Esophagus muscularis mucosa (tissue), 4 donors: ENCODE measurements at regions not wholly inside any gene's neighbourhood (a gene's known extent, or its start where the extent isn't known, plus 50 kb on each side); places are given as distances from the start of the nearest gene placed in this dataset.

Experiments
- DNase-seq: peaks from one replicate; pipeline ENCODE4 v3.0.0-alpha.2; 2017; ENCODE audit errors: extremely low spot score
- H3K27ac ChIP-seq, 4 donors: fragments of 200-600 bp; sonication (generic); replicated peaks in 1 of 4; 1 replicate in 3 of 4; 2 replicates in 1 of 4; pipeline ENCODE4 v1.5.1; 2016 to 2019; ENCODE audit warnings: mild to moderate bottlenecking in 1 of 4
- H3K27me3 ChIP-seq, 4 donors: fragments of 200-600 bp; sonication (generic); one replicate each; pipeline versions ENCODE4 v1.5.1 to v1.6.0; 2016 to 2019
- H3K36me3 ChIP-seq, 4 donors: fragments of 200-600 bp; sonication (generic); one replicate each; pipeline ENCODE4 v1.5.1; 2016 to 2019
- H3K4me1 ChIP-seq, 4 donors: fragments of 200-600 bp; sonication (generic); one replicate each; pipeline ENCODE4 v1.5.1; 2016 to 2019
- H3K4me3 ChIP-seq, 4 donors: fragments of 200-600 bp; sonication (generic); 1 replicate in 2 of 4; 2 replicates in 2 of 4; pipeline ENCODE4 v1.5.1; 2016 to 2019; ENCODE audit warnings: mild to moderate bottlenecking in 4 of 4, moderate library complexity in 1 of 4
- H3K9me3 ChIP-seq, 4 donors: fragments of 200-600 bp; sonication (generic); 1 replicate in 3 of 4; 2 replicates in 1 of 4; pipeline ENCODE4 v1.5.1; 2016 to 2019
- EP300 ChIP-seq: sonication (generic); formaldehyde crosslinking; IDR thresholded peaks from one replicate; pipeline ENCODE4 v1.6.1; 2017; ENCODE audit warnings: antibody characterized with exemption
- POLR2A ChIP-seq: fragments of 450-650 bp; IDR thresholded peaks from one replicate; pipeline ENCODE4 v1.6.1; 2017; ENCODE audit warnings: antibody characterized with exemption, moderate library complexity, mild to moderate bottlenecking, low read depth
- POLR2AphosphoS5 ChIP-seq, 2 donors: sonication (generic); formaldehyde crosslinking; IDR thresholded peaks; one replicate each; pipeline ENCODE4 v1.6.1; 2017; ENCODE audit warnings: antibody characterized with exemption in 2 of 2
- WGBS: methylation state at CpG from one replicate; pipeline ENCODE4 v1.1.5; 2018; 5-methylcytosine and 5-hydroxymethylcytosine counted together
- intact Hi-C: fragments of 100-400 bp; cut with DNase I; formaldehyde crosslinking; loops from one replicate; pipeline ENCODE4 v1.15.1; 2023
- TF ChIP-seq, protein P1 (sequence below), 3 experiments: fragments of 200-600 bp in 2 of 3; fragments of 450-650 bp in 1 of 3; sonication (generic) in 2 of 3; IDR thresholded peaks; one replicate each; pipeline ENCODE4 v1.5.1; 2017 to 2019; ENCODE audit warnings: antibody characterized with exemption in 3 of 3, mild to moderate bottlenecking in 2 of 3, moderate library complexity in 1 of 3

DNA sequence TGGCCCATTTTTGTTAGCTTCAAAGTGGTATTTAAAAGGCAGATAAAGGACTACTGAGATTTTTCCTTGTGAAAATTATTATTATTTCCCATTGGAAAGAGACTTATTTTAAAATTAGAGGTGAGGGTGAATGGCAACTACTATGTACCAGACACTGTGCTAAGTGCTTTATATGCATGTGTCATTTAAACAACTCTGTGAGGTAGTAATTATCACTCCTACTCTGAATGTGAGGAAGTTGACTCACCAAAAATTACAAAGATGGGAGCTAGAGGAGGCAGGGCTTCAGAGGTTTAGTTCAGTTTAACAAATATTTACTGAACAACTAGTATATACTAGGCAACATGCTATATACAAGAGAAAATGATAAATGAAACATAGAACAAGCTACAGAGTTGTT lies 78.2 kb downstream of the MSL3 start:
- H3K36me3 ChIP-seq: no peaks in the 10 kb centered on the region
- no peak overlapping the region for H3K27ac ChIP-seq
- no peaks in the 10 kb centered on the region for H3K27me3 ChIP-seq
- TF ChIP-seq, protein P1, sequence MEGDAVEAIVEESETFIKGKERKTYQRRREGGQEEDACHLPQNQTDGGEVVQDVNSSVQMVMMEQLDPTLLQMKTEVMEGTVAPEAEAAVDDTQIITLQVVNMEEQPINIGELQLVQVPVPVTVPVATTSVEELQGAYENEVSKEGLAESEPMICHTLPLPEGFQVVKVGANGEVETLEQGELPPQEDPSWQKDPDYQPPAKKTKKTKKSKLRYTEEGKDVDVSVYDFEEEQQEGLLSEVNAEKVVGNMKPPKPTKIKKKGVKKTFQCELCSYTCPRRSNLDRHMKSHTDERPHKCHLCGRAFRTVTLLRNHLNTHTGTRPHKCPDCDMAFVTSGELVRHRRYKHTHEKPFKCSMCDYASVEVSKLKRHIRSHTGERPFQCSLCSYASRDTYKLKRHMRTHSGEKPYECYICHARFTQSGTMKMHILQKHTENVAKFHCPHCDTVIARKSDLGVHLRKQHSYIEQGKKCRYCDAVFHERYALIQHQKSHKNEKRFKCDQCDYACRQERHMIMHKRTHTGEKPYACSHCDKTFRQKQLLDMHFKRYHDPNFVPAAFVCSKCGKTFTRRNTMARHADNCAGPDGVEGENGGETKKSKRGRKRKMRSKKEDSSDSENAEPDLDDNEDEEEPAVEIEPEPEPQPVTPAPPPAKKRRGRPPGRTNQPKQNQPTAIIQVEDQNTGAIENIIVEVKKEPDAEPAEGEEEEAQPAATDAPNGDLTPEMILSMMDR (IDR thresholded peaks at IDR 0.05): no peak
- TF ChIP-seq POLR2A: no peak
- no peak overlapping the region for H3K4me3 ChIP-seq
- intact Hi-C loops: no loop called here
- DNase-seq: no peak
- H3K4me1 ChIP-seq: no peaks in the 10 kb centered on the region
- H3K9me3 ChIP-seq: no peaks in the 10 kb centered on the region

DNA sequence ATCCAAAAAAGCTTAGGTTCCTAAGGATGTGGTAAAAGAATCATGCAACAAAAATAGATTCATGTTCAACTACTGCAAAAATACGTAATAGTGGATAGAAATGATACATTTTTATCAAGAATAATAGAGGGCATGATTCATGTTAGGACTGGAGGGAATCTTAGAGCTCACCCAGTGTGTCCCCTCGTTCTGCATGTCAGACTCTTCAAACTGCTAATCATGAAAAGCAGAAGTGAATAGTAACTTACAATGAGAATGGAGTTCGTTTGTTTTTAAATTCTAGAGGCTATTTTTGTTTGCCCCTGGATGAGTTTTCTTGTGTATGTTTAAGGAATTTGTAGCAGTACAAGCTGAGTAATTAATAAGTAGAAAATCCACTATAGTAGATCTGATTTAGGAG lies 79.4 kb downstream of the MSL3 start:
- DNase-seq: no peak
- Histone ChIP-seq H3K4me3 (no peak overlapping the region), H3K4me1 (no peaks in the 10 kb centered on the region), H3K9me3 (no peaks in the 10 kb centered on the region), H3K27me3 (no peaks in the 10 kb centered on the region), H3K36me3 (no peaks in the 10 kb centered on the region), H3K27ac (no peak overlapping the region)
- intact Hi-C loops: no loop called here
- WGBS: 37% methylated on average over 3 of the region's 3 CpGs
- no peak for TF ChIP-seq EP300
- TF ChIP-seq POLR2A: no peak
- TF ChIP-seq, protein P1 (IDR thresholded peaks at IDR 0.05): no peak
- no peak for TF ChIP-seq POLR2AphosphoS5 (IDR thresholded peaks at IDR 0.05)

DNA sequence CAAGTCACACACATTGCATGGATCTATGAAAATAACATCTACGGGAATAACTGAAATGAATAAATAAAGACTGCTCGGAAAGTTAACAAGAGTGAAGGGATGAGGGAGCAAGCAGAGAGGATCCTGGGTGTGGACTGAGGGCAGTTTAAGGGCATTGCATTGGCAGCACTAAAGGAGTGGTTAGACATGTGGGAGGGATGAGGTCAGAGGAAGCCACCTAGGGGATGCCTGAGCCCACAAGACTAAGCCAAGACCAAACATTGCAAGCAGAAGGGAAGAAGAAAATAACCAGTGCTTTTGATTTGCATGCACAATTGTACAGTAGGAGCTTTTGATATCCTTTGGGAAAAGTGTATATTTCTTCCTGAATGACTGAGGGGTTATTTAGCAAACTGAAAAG lies 106.1 kb downstream of the MSL3 start:
- 82% methylated on average over 2 of the region's 2 CpGs for WGBS
- DNase-seq: no peak
- intact Hi-C loops: no loop called here
- Histone ChIP-seq H3K27ac (no peak overlapping the region), H3K27me3 (no peaks in the 10 kb centered on the region), H3K36me3 (no peaks in the 10 kb centered on the region), H3K9me3 (no peaks in the 10 kb centered on the region), H3K4me1 (no peaks in the 10 kb centered on the region), H3K4me3 (no peak overlapping the region)
- TF ChIP-seq POLR2A (no peak), EP300 (no peak), POLR2AphosphoS5 (IDR thresholded peaks at IDR 0.05) (no peak)
- TF ChIP-seq, protein P1 (IDR thresholded peaks at IDR 0.05): no peak

DNA sequence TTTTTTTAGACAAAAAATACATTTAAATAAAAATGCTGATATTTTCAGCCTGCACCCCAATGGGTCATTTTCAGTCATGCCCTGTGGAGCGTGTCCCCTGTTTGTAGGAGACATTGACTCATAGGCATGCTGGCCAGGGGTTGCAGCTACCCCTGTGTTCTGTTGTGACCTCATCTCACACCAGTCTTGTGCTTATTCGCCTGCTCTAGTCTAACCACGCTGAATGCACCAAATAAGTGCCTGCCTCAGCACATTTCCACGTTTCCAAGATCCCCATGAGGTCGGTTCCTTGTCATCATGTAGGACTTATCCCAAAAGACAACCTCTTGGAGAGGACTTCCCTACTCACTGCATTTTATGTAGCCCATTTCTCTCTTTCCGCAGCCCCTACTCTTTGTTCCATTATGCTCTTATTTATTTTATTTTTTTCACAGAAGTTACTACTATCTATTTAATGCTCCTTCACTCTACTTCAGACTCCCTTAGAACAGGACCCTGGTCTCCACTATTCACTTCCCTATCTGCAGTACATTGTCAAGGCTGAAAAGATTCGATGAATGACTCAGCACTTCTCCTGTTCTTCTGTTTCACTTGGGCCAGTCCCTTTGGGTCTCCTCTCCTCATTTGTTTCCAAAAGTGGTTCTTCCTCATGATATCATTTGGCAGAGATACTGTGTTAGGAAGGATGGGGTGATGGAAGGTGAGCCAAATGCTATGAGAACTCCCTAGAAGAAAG lies 109.7 kb downstream of the MSL3 start:
- Histone ChIP-seq H3K9me3 (no peaks in the 10 kb centered on the region), H3K4me3 (no peak overlapping the region), H3K36me3 (no peaks in the 10 kb centered on the region), H3K27ac (no peak overlapping the region), H3K27me3 (no peaks in the 10 kb centered on the region), H3K4me1 (no peaks in the 10 kb centered on the region)
- TF ChIP-seq EP300 (no peak), POLR2AphosphoS5 (IDR thresholded peaks at IDR 0.05) (no peak), POLR2A (no peak)
- TF ChIP-seq, protein P1 (IDR thresholded peaks at IDR 0.05): no peak
- intact Hi-C loops: no loop called here
- DNase-seq: no peak
- 64% methylated on average over 7 of the region's 7 CpGs for WGBS

DNA sequence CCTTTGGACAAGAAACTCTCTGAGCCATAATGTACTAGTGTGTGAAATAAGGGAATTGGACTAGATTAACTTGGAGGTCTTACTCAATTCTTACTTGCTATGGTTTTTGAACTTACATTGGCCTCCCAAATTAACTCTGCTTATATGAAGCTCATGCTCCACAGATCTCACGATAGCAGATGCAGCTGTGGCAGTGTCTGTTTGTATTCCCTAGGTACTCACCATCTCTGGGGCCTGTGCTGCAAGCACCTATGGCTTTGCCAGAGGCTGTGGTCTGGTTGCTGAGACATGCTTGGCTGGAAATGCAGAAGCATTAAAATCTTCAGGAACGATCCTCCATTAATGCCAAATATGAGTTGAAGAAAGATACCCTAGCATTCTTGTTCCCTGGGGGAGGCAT lies 112.8 kb downstream of the MSL3 start:
- 90% methylated on average over 1 of the region's 2 CpGs for WGBS
- H3K27ac ChIP-seq: no peak overlapping the region
- no peak for TF ChIP-seq POLR2AphosphoS5 (IDR thresholded peaks at IDR 0.05)
- TF ChIP-seq, protein P1 (IDR thresholded peaks at IDR 0.05): no peak
- TF ChIP-seq POLR2A: no peak
- no peak for TF ChIP-seq EP300
- no peaks in the 10 kb centered on the region for H3K36me3 ChIP-seq
- intact Hi-C loops: no loop called here
- DNase-seq: no peak
- H3K9me3 ChIP-seq: no peaks in the 10 kb centered on the region
- no peaks in the 10 kb centered on the region for H3K4me1 ChIP-seq
- no peak overlapping the region for H3K4me3 ChIP-seq
- H3K27me3 ChIP-seq: no peaks in the 10 kb centered on the region
